Trophoblast cell (in vitro differentiated cells and primary cell): ENCODE measurements at regions not wholly inside any gene's neighbourhood (a gene's known extent, or its start where the extent isn't known, plus 50 kb on each side); places are given as distances from the start of the nearest gene placed in this dataset.

ENCODE experiments used
- DNase-seq, 2 donors: peaks; one replicate each; pipeline ENCODE4 v3.0.0-alpha.2; 2016
- H2AFZ ChIP-seq: 2 replicates; pipeline ENCODE4 v1.6.1; 2013; ENCODE audit warnings: low read length, moderate library complexity, mild to moderate bottlenecking; ENCODE audit not compliant: insufficient read depth, poor library complexity
- H2AK5ac ChIP-seq: 2 replicates; pipeline ENCODE4 v1.6.1; 2013; ENCODE audit warnings: mild to moderate bottlenecking, low read length
- H2BK120ac ChIP-seq: 2 replicates; pipeline ENCODE4 v1.6.1; 2013; ENCODE audit warnings: low read length, mild to moderate bottlenecking, moderate library complexity; ENCODE audit not compliant: insufficient read depth, poor library complexity
- H2BK12ac ChIP-seq: 2 replicates; pipeline ENCODE4 v1.6.1; 2013; ENCODE audit warnings: mild to moderate bottlenecking, low read length, moderate library complexity
- H2BK5ac ChIP-seq: 2 replicates; pipeline ENCODE4 v1.6.1; 2013; ENCODE audit warnings: low read length, low read depth, moderate library complexity, mild to moderate bottlenecking; ENCODE audit not compliant: poor library complexity
- H3K14ac ChIP-seq: 2 replicates; pipeline ENCODE4 v1.6.1; 2013; ENCODE audit warnings: mild to moderate bottlenecking, low read length
- H3K18ac ChIP-seq: 2 replicates; pipeline ENCODE4 v1.6.1; 2013; ENCODE audit warnings: mild to moderate bottlenecking, low read length
- H3K23ac ChIP-seq: 2 replicates; pipeline ENCODE4 v1.6.1; 2013; ENCODE audit warnings: low read length
- H3K27ac ChIP-seq: 2 replicates; pipeline ENCODE4 v1.5.1; 2013; ENCODE audit warnings: low read depth, mild to moderate bottlenecking, inconsistent platforms, low read length, moderate library complexity
- H3K27me3 ChIP-seq: 2 replicates; pipeline ENCODE4 v1.6.1; 2013; ENCODE audit warnings: inconsistent platforms, mild to moderate bottlenecking, low read length, moderate library complexity; ENCODE audit not compliant: insufficient read depth
- H3K36me3 ChIP-seq, 2 experiments: 1 replicate in 1 of 2; 2 replicates in 1 of 2; pipeline ENCODE4 v1.6.1; 2013; ENCODE audit warnings: low read length in 2 of 2, mild to moderate bottlenecking in 2 of 2, moderate library complexity in 1 of 2; ENCODE audit not compliant: insufficient read depth in 2 of 2, control insufficient read depth in 1 of 2
- H3K4ac ChIP-seq: 2 replicates; pipeline ENCODE4 v1.6.1; 2013; ENCODE audit warnings: low read depth, mild to moderate bottlenecking, low read length, moderate library complexity
- H3K4me1 ChIP-seq, 2 experiments: 1 replicate in 1 of 2; 2 replicates in 1 of 2; pipeline ENCODE4 v1.6.1; 2013; ENCODE audit warnings: low read length in 2 of 2, mild to moderate bottlenecking in 2 of 2, moderate library complexity in 1 of 2; ENCODE audit not compliant: insufficient read depth in 2 of 2, control insufficient read depth in 1 of 2
- H3K4me2 ChIP-seq: 2 replicates; pipeline ENCODE4 v1.6.1; 2013; ENCODE audit warnings: inconsistent platforms, mild to moderate bottlenecking, low read length, moderate library complexity
- H3K4me3 ChIP-seq: 2 replicates; pipeline ENCODE4 v1.5.1; 2013; ENCODE audit warnings: mild to moderate bottlenecking, low read depth, low read length, inconsistent platforms
- H3K79me1 ChIP-seq: one replicate; pipeline ENCODE4 v1.6.1; 2013; ENCODE audit warnings: low read length
- H3K79me2 ChIP-seq: 2 replicates; pipeline ENCODE4 v1.6.1; 2013; ENCODE audit warnings: low read length, mild to moderate bottlenecking; ENCODE audit not compliant: control insufficient read depth, insufficient read depth, poor library complexity
- H3K9ac ChIP-seq: 2 replicates; pipeline ENCODE4 v1.6.1; 2013; ENCODE audit warnings: mild to moderate bottlenecking, low read length
- H3K9me3 ChIP-seq: 2 replicates; pipeline ENCODE4 v1.6.1; 2013; ENCODE audit warnings: low read depth, mild to moderate bottlenecking, control low read depth, inconsistent platforms, low read length; ENCODE audit not compliant: insufficient read depth
- H4K12ac ChIP-seq: 2 replicates; pipeline ENCODE4 v1.6.1; 2013; ENCODE audit warnings: low read depth, mild to moderate bottlenecking, low read length, moderate library complexity
- H4K8ac ChIP-seq: 2 replicates; pipeline ENCODE4 v1.6.1; 2013; ENCODE audit warnings: low read depth, mild to moderate bottlenecking, low read length, moderate library complexity
- H4K91ac ChIP-seq: one replicate; pipeline ENCODE4 v1.6.1; 2013; ENCODE audit warnings: low read depth, mild to moderate bottlenecking, low read length, moderate library complexity
- WGBS: extraction: QIAGEN DNeasy Blood & Tissue Kit; methylation state at CpG from one replicate; pipeline ENCODE4 v1.1.7; 2013; ENCODE audit warnings: missing lambda C conversion rate; ENCODE audit not compliant: insufficient read length, insufficient coverage; ENCODE audit errors: extremely low coverage; 5-methylcytosine and 5-hydroxymethylcytosine counted together

- no peak overlapping the region for H4K8ac ChIP-seq
- H3K36me3 ChIP-seq = no peaks in the 10 kb centered on the region
- WGBS = no CpG with 5 or more reads among the region's 2 CpGs
- H4K12ac ChIP-seq = no peak overlapping the region
- H2AK5ac ChIP-seq = no peak overlapping the region
- H3K27ac ChIP-seq = no peak overlapping the region
- no peak overlapping the region for H3K4me3 ChIP-seq
- H3K18ac ChIP-seq = no peak overlapping the region
- no peak overlapping the region for H4K91ac ChIP-seq
- H2BK120ac ChIP-seq = no peak overlapping the region
- no peak overlapping the region for H2AFZ ChIP-seq
- no peak overlapping the region for H2BK12ac ChIP-seq
- no peaks in the 10 kb centered on the region for H3K9me3 ChIP-seq
- no peak overlapping the region for H3K4me2 ChIP-seq
- H3K79me1 ChIP-seq = no peaks in the 10 kb centered on the region
- no peaks in the 10 kb centered on the region for H3K27me3 ChIP-seq
- no peak for DNase-seq
- H3K4ac ChIP-seq = no peak overlapping the region
- no peak overlapping the region for H2BK5ac ChIP-seq
- H3K14ac ChIP-seq = no peak overlapping the region
- H3K23ac ChIP-seq = no peak overlapping the region
- no peaks in the 10 kb centered on the region for H3K4me1 ChIP-seq
- no peak overlapping the region for H3K9ac ChIP-seq
- H3K79me2 ChIP-seq = no peaks in the 10 kb centered on the region
Measured at GRCh38 chrX:116357329-116357728, 79.1 kb upstream of the SLC6A14 start.

GRCh38 chrX:116378961-116379360, 57.4 kb upstream of the SLC6A14 start:
- Histone ChIP-seq H2BK5ac (no peak overlapping the region), H3K4me2 (no peak overlapping the region), H3K9ac (no peak overlapping the region), H3K18ac (no peak overlapping the region), H3K27me3 (no peaks in the 10 kb centered on the region), H2AFZ (no peak overlapping the region), H4K12ac (no peak overlapping the region), H3K4ac (no peak overlapping the region), H3K36me3 (no peaks in the 10 kb centered on the region), H3K79me1 (no peaks in the 10 kb centered on the region), H3K9me3 (no peaks in the 10 kb centered on the region), H3K14ac (no peak overlapping the region), H2AK5ac (no peak overlapping the region), H4K91ac (no peak overlapping the region), H3K23ac (no peak overlapping the region), H2BK12ac (no peak overlapping the region), H4K8ac (no peak overlapping the region), H3K4me1 (no peaks in the 10 kb centered on the region), H2BK120ac (no peak overlapping the region), H3K79me2 (no peaks in the 10 kb centered on the region), H3K27ac (no peak overlapping the region), H3K4me3 (no peak overlapping the region)
- no CpG with 5 or more reads among the region's 2 CpGs for WGBS
- no peak for DNase-seq

- H2AK5ac ChIP-seq = no peak overlapping the region
- no peak overlapping the region for H3K27ac ChIP-seq
- no peaks in the 10 kb centered on the region for H3K9me3 ChIP-seq
- H2BK5ac ChIP-seq = no peak overlapping the region
- H3K79me1 ChIP-seq = no peaks in the 10 kb centered on the region
- no peak overlapping the region for H3K4me3 ChIP-seq
- H3K27me3 ChIP-seq = no peaks in the 10 kb centered on the region
- no peak overlapping the region for H3K23ac ChIP-seq
- H4K91ac ChIP-seq = no peak overlapping the region
- H4K8ac ChIP-seq = no peak overlapping the region
- no peak overlapping the region for H3K4ac ChIP-seq
- H2AFZ ChIP-seq = no peak overlapping the region
- no peaks in the 10 kb centered on the region for H3K36me3 ChIP-seq
- no peak overlapping the region for H2BK12ac ChIP-seq
- H3K14ac ChIP-seq = no peak overlapping the region
- H2BK120ac ChIP-seq = no peak overlapping the region
- no peak overlapping the region for H4K12ac ChIP-seq
- H3K4me1 ChIP-seq = no peaks in the 10 kb centered on the region
- WGBS = no CpG with 5 or more reads among the region's 4 CpGs
- H3K79me2 ChIP-seq = no peaks in the 10 kb centered on the region
- H3K18ac ChIP-seq = no peak overlapping the region
- no peak for DNase-seq
- no peak overlapping the region for H3K9ac ChIP-seq
- no peak overlapping the region for H3K4me2 ChIP-seq
Measured at GRCh38 chrX:116379854-116380253, 56.6 kb upstream of the SLC6A14 start.

- H2AFZ ChIP-seq = no peak overlapping the region
- H2BK12ac ChIP-seq = no peak overlapping the region
- H3K79me2 ChIP-seq = no peaks in the 10 kb centered on the region
- H3K9me3 ChIP-seq = no peaks in the 10 kb centered on the region
- no peak overlapping the region for H2BK120ac ChIP-seq
- no peaks in the 10 kb centered on the region for H3K4me1 ChIP-seq
- no peak overlapping the region for H3K14ac ChIP-seq
- no peaks in the 10 kb centered on the region for H3K36me3 ChIP-seq
- H3K9ac ChIP-seq = no peak overlapping the region
- no peak overlapping the region for H3K27ac ChIP-seq
- H2BK5ac ChIP-seq = no peak overlapping the region
- no peaks in the 10 kb centered on the region for H3K27me3 ChIP-seq
- H3K79me1 ChIP-seq = no peaks in the 10 kb centered on the region
- no peak overlapping the region for H4K12ac ChIP-seq
- H3K18ac ChIP-seq = no peak overlapping the region
- no CpG with 5 or more reads among the region's 3 CpGs for WGBS
- no peak for DNase-seq
- no peak overlapping the region for H3K4ac ChIP-seq
- no peak overlapping the region for H4K91ac ChIP-seq
- H4K8ac ChIP-seq = no peak overlapping the region
- H3K4me2 ChIP-seq = no peak overlapping the region
- H2AK5ac ChIP-seq = no peak overlapping the region
- no peak overlapping the region for H3K4me3 ChIP-seq
- H3K23ac ChIP-seq = no peak overlapping the region
Measured at GRCh38 chrX:116384406-116384954, 51.9 kb upstream of the SLC6A14 start.
